Panc1 (cell line): ENCODE measurements at regions not wholly inside any gene's neighbourhood (a gene's known extent, or its start where the extent isn't known, plus 50 kb on each side); places are given as distances from the start of the nearest gene placed in this dataset.

Experiments used
- ATAC-seq: fragments of 200-7000 bp; cut with Tn5 transposase; 2 replicates; pipeline ENCODE4 v1.9.1; 2020; ENCODE audit warnings: mild to moderate bottlenecking, moderate library complexity
- BruUV-seq: library from RNA; stranded (reverse); fragments of 400-500 nt; replicated peaks from 2 replicates; lab custom pipeline; 2021; lab: Mats Ljungman, UMichigan
- CTCF ChIA-PET: fragments of 300-600 bp; sonication (Branson Sonifier 250); formaldehyde crosslinking; loops from one replicate; lab custom pipeline; 2022; ENCODE audit warnings: antibody characterized with exemption; lab: Charles Lee
- POLR2A ChIA-PET: fragments of 300-600 bp; sonication (Branson Sonifier 250); formaldehyde crosslinking; loops from one replicate; lab custom pipeline; 2022; ENCODE audit warnings: antibody characterized with exemption; lab: Charles Lee
- DNase-seq: peaks from one replicate; pipeline ENCODE4 v3.0.0-alpha.2; 2010; ENCODE audit warnings: low read depth, low spot score
- H3K27ac ChIP-seq: 2 replicates; pipeline ENCODE4 v1.5.1; 2011; ENCODE audit warnings: mild to moderate bottlenecking, low read length, inconsistent platforms
- H3K27me3 ChIP-seq: fragments of 200-500 bp; sonication (Bioruptor generic); 2 replicates; pipeline ENCODE4 v1.6.0; 2014; ENCODE audit warnings: low read length, inconsistent platforms; ENCODE audit not compliant: control insufficient read depth, insufficient read depth
- H3K36me3 ChIP-seq: fragments of 200-500 bp; sonication (Bioruptor generic); 2 replicates; pipeline ENCODE4 v1.5.1; 2014; ENCODE audit warnings: inconsistent platforms, mild to moderate bottlenecking, low read length, moderate library complexity; ENCODE audit not compliant: control insufficient read depth, insufficient read depth
- H3K4me1 ChIP-seq: 2 replicates; pipeline ENCODE4 v1.5.1; 2011; ENCODE audit warnings: inconsistent platforms, mild to moderate bottlenecking, low read length, moderate library complexity; ENCODE audit not compliant: control insufficient read depth, insufficient read depth
- H3K4me3 ChIP-seq, 2 experiments: 2 replicates each; pipeline ENCODE4 v1.5.1; 2011 to 2012; ENCODE audit warnings: low read depth in 2 of 2, low read length in 2 of 2, mild to moderate bottlenecking in 2 of 2, inconsistent platforms in 1 of 2, moderate library complexity in 1 of 2
- H3K9me3 ChIP-seq: fragments of 200-500 bp; sonication (Bioruptor generic); 2 replicates; pipeline ENCODE4 v1.5.1; 2014; ENCODE audit warnings: low read depth, mild to moderate bottlenecking, inconsistent platforms, low read length, moderate library complexity; ENCODE audit not compliant: control insufficient read depth, insufficient read depth
- POLR2AphosphoS5 ChIP-seq: IDR thresholded peaks from 2 replicates; pipeline ENCODE4 v1.6.1; 2012; ENCODE audit warnings: mild to moderate bottlenecking, low read depth, low read length, moderate library complexity
- REST ChIP-seq, 2 experiments: IDR thresholded peaks; 2 replicates each; pipeline ENCODE4 v1.6.1; 2011 to 2012; ENCODE audit warnings: low read depth in 2 of 2, control low read depth in 1 of 2, low read length in 1 of 2, mild to moderate bottlenecking in 1 of 2, moderate library complexity in 1 of 2; ENCODE audit not compliant: insufficient read depth in 1 of 2
- SIN3A ChIP-seq: IDR thresholded peaks from 2 replicates; pipeline ENCODE4 v1.6.1; 2012; ENCODE audit warnings: low read depth, mild to moderate bottlenecking, low read length, moderate library complexity, borderline replicate concordance; ENCODE audit not compliant: insufficient read depth
- TCF7L2 ChIP-seq: IDR thresholded peaks from 2 replicates; pipeline ENCODE4 v1.6.1; 2011; ENCODE audit warnings: mild to moderate bottlenecking, low read depth, low read length, inconsistent platforms
- in situ Hi-C: cut with HindIII; loops from 2 replicates; pipeline ENCODE4 v1.10.0; 2016; ENCODE audit warnings: low sequenced_read_pairs, low pct_unique_long_range_greater_than_20kb
- intact Hi-C: fragments of 100-400 bp; cut with micrococcal nuclease; formaldehyde crosslinking; loops from one replicate; pipeline ENCODE4 v1.10.0; 2022; ENCODE audit not compliant: unreplicated experiment
- TF ChIP-seq, protein P1 (sequence below): fragments of 450-650 bp; IDR thresholded peaks from 2 replicates; pipeline ENCODE4 v1.5.1; 2017; ENCODE audit warnings: mild to moderate bottlenecking

DNA sequence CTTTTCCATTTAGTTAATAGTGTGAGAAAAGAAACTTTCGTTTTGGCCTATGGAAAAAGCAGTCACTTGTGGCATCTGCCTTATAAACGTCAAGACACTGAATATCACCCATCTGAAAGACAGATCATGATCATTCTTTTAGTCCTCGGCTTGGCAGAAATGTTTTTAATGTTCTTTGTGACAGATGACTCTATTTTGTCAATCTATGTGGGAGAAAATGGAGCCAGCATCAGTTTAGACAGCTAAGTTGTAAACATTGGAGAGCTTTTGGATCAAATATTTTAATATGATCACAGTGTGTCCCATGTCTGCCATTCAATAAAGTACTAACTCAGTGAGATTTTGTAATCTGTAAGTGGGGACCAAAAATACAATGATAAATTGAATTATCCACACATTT lies 85.1 kb upstream of the LUZP2 start:
- Histone ChIP-seq H3K4me1 (no peaks in the 10 kb centered on the region), H3K27ac (no peak overlapping the region), H3K27me3 (no peaks in the 10 kb centered on the region), H3K4me3 (no peak overlapping the region), H3K9me3 (no peaks in the 10 kb centered on the region), H3K36me3 (no peaks in the 10 kb centered on the region)
- intact Hi-C loops = no loop called here
- ATAC-seq (no peak), DNase-seq (no peak)
- in situ Hi-C loops = no loop called here
- ChIA-PET POLR2A (no interaction called here), CTCF (no interaction called here)
- BruUV-seq = no TSS peak
- no peak for TF ChIP-seq REST (IDR thresholded peaks at IDR 0.05; ENCODE audit: insufficient read depth in 1 of 2, low read depth in 2 of 2, low read length in 1 of 2)
- TF ChIP-seq POLR2AphosphoS5 = no peak
- TF ChIP-seq SIN3A = no peak
- TF ChIP-seq, protein P1, sequence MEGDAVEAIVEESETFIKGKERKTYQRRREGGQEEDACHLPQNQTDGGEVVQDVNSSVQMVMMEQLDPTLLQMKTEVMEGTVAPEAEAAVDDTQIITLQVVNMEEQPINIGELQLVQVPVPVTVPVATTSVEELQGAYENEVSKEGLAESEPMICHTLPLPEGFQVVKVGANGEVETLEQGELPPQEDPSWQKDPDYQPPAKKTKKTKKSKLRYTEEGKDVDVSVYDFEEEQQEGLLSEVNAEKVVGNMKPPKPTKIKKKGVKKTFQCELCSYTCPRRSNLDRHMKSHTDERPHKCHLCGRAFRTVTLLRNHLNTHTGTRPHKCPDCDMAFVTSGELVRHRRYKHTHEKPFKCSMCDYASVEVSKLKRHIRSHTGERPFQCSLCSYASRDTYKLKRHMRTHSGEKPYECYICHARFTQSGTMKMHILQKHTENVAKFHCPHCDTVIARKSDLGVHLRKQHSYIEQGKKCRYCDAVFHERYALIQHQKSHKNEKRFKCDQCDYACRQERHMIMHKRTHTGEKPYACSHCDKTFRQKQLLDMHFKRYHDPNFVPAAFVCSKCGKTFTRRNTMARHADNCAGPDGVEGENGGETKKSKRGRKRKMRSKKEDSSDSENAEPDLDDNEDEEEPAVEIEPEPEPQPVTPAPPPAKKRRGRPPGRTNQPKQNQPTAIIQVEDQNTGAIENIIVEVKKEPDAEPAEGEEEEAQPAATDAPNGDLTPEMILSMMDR = no peak
- no peak for TF ChIP-seq TCF7L2

GRCh38 chr11:24412722-24413121 lies 84.1 kb upstream of the LUZP2 start:
- H3K4me3 ChIP-seq = no peak overlapping the region
- ChIA-PET CTCF (no interaction called here), POLR2A (no interaction called here)
- in situ Hi-C loops (no loop called here), intact Hi-C loops (no loop called here)
- no peaks in the 10 kb centered on the region for H3K9me3 ChIP-seq
- H3K27ac ChIP-seq = no peak overlapping the region
- H3K27me3 ChIP-seq = no peaks in the 10 kb centered on the region
- H3K4me1 ChIP-seq = no peaks in the 10 kb centered on the region
- H3K36me3 ChIP-seq = no peaks in the 10 kb centered on the region
- no peak for TF ChIP-seq TCF7L2
- TF ChIP-seq, protein P1 = no peak
- TF ChIP-seq SIN3A = no peak
- no peak for TF ChIP-seq POLR2AphosphoS5
- no peak for TF ChIP-seq REST (IDR thresholded peaks at IDR 0.05; ENCODE audit: insufficient read depth in 1 of 2, low read depth in 2 of 2, low read length in 1 of 2)
- no peak for ATAC-seq
- DNase-seq = no peak
- BruUV-seq = no TSS peak
